ENCODE measurements at regions not wholly inside any gene's neighbourhood (a gene's known extent, or its start where the extent isn't known, plus 50 kb on each side); places are given as distances from the start of the nearest gene placed in this dataset.

DNA sequence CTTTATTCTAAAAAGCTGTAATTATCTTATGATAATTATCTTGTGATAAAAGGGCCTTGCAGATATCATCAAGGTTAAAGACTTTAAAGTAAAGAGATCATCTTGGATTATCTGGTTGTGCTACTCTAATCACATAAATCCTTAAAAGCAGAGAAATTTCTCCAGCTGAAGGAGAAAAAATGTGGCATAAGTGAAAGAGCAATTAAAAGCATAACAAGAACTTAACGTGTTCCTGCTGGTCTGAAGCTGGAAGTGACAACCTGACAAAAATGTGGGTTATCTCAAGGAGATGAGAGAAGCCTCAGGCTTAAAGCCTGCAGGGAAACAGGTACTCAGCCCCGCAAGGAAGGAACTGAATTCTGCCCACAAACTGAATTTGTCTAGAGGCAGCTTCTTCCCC, 449.1 kb upstream of the NDST4 start:
- TF ChIP-seq, protein P1, sequence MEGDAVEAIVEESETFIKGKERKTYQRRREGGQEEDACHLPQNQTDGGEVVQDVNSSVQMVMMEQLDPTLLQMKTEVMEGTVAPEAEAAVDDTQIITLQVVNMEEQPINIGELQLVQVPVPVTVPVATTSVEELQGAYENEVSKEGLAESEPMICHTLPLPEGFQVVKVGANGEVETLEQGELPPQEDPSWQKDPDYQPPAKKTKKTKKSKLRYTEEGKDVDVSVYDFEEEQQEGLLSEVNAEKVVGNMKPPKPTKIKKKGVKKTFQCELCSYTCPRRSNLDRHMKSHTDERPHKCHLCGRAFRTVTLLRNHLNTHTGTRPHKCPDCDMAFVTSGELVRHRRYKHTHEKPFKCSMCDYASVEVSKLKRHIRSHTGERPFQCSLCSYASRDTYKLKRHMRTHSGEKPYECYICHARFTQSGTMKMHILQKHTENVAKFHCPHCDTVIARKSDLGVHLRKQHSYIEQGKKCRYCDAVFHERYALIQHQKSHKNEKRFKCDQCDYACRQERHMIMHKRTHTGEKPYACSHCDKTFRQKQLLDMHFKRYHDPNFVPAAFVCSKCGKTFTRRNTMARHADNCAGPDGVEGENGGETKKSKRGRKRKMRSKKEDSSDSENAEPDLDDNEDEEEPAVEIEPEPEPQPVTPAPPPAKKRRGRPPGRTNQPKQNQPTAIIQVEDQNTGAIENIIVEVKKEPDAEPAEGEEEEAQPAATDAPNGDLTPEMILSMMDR (conservative IDR thresholded peaks at IDR 0.05; ENCODE audit: low read depth, low read length): no peak
- no peak for TF ChIP-seq CEBPB (IDR thresholded peaks at IDR 0.05; ENCODE audit: low read depth, low read length)
- TF ChIP-seq POLR2A (IDR thresholded peaks at IDR 0.05; ENCODE audit: low read depth, low read length): no peak
- no peak for TF ChIP-seq RAD21 (IDR thresholded peaks at IDR 0.05; ENCODE audit: low read length)

All from IMR-90 (cell line).